ENCODE measurements at regions not wholly inside any gene's neighbourhood (a gene's known extent, or its start where the extent isn't known, plus 50 kb on each side); places are given as distances from the start of the nearest gene placed in this dataset.

DNA sequence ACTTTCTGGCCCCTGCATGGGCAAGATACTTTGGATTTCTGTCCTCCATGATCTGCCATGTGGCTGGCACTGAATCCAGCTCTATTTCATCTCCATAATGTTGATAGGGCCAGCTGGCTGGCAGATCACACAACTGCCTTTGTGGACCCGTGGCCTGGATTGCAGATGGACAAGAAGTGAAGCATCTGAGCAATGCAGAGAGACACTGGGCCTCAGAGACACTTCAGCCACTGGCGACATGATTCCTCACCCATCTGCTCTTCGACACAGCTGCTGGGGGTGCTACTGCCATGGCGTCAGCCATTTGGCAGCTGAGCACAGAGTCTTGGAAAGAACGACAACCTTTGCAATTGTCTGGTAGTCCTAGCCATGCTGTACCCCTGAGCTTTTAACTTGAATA is 79.5 kb upstream of the MYO16 start:
- TF ChIP-seq, protein P1, sequence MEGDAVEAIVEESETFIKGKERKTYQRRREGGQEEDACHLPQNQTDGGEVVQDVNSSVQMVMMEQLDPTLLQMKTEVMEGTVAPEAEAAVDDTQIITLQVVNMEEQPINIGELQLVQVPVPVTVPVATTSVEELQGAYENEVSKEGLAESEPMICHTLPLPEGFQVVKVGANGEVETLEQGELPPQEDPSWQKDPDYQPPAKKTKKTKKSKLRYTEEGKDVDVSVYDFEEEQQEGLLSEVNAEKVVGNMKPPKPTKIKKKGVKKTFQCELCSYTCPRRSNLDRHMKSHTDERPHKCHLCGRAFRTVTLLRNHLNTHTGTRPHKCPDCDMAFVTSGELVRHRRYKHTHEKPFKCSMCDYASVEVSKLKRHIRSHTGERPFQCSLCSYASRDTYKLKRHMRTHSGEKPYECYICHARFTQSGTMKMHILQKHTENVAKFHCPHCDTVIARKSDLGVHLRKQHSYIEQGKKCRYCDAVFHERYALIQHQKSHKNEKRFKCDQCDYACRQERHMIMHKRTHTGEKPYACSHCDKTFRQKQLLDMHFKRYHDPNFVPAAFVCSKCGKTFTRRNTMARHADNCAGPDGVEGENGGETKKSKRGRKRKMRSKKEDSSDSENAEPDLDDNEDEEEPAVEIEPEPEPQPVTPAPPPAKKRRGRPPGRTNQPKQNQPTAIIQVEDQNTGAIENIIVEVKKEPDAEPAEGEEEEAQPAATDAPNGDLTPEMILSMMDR (conservative IDR thresholded peaks at IDR 0.05; ENCODE audit: low read depth, low read length): no peak
- TF ChIP-seq EZH2 (IDR thresholded peaks at IDR 0.05; ENCODE audit: borderline replicate concordance, low read depth, low read length, poor library complexity, severe bottlenecking): no peak

All from A673 (cell line).